ENCODE measurements at regions not wholly inside any gene's neighbourhood (a gene's known extent, or its start where the extent isn't known, plus 50 kb on each side); places are given as distances from the start of the nearest gene placed in this dataset.
"Not testable (repeated sequence)": the region's sequence is repeated elsewhere in the genome, so short reads cannot be mapped to it uniquely, and the experiment has no call there.

- Histone ChIP-seq H3K4me1 (ENCODE audit: insufficient read depth, low read length) (no peaks in the 10 kb centered on the region), H3K9ac (ENCODE audit: low read depth, low read length) (no peak overlapping the region), H3K9me3 (ENCODE audit: insufficient read depth, low read depth, low read length) (no peaks in the 10 kb centered on the region), H3K4me3 (ENCODE audit: low read length) (no peak overlapping the region), H3K36me3 (ENCODE audit: insufficient read depth, low read depth, low read length) (no peaks in the 10 kb centered on the region), H3K27ac (ENCODE audit: low read length) (no peak overlapping the region), H3K27me3 (ENCODE audit: insufficient read depth, low read length) (no peaks in the 10 kb centered on the region)
Observed at GRCh38 chr15:36177590-36178302, 401.7 kb upstream of the CDIN1 start.

- Histone ChIP-seq H3K4me1 (ENCODE audit: insufficient read depth, low read length) (no peaks in the 10 kb centered on the region), H3K27ac (ENCODE audit: low read length) (no peak overlapping the region), H3K4me3 (ENCODE audit: low read length) (no peak overlapping the region), H3K9me3 (ENCODE audit: insufficient read depth, low read depth, low read length) (no peaks in the 10 kb centered on the region), H3K36me3 (ENCODE audit: insufficient read depth, low read depth, low read length) (no peaks in the 10 kb centered on the region), H3K9ac (ENCODE audit: low read depth, low read length) (no peak overlapping the region), H3K27me3 (ENCODE audit: insufficient read depth, low read length) (no peaks in the 10 kb centered on the region)
Observed at GRCh38 chr15:36178303-36178633, 401.2 kb upstream of the CDIN1 start.

- Histone ChIP-seq H3K27ac (ENCODE audit: low read length) (no peak overlapping the region), H3K27me3 (ENCODE audit: insufficient read depth, low read length) (no peaks in the 10 kb centered on the region), H3K9me3 (ENCODE audit: insufficient read depth, low read depth, low read length) (no peaks in the 10 kb centered on the region), H3K4me3 (ENCODE audit: low read length) (no peak overlapping the region), H3K4me1 (ENCODE audit: insufficient read depth, low read length) (no peaks in the 10 kb centered on the region), H3K9ac (ENCODE audit: low read depth, low read length) (no peak overlapping the region), H3K36me3 (ENCODE audit: insufficient read depth, low read depth, low read length) (no peaks in the 10 kb centered on the region)
Observed at GRCh38 chr15:36183201-36183600, 396.2 kb upstream of the CDIN1 start.

GRCh38 chr15:36185438-36185837, 394.0 kb upstream of the CDIN1 start:
- Histone ChIP-seq H3K4me1 (ENCODE audit: insufficient read depth, low read length) (no peaks in the 10 kb centered on the region), H3K9ac (ENCODE audit: low read depth, low read length) (no peak overlapping the region), H3K9me3 (ENCODE audit: insufficient read depth, low read depth, low read length) (no peaks in the 10 kb centered on the region), H3K27me3 (ENCODE audit: insufficient read depth, low read length) (no peaks in the 10 kb centered on the region), H3K36me3 (ENCODE audit: insufficient read depth, low read depth, low read length) (no peaks in the 10 kb centered on the region), H3K4me3 (ENCODE audit: low read length) (no peak overlapping the region), H3K27ac (ENCODE audit: low read length) (no peak overlapping the region)

- Histone ChIP-seq H3K9ac (ENCODE audit: low read depth, low read length) (no peak overlapping the region), H3K4me3 (ENCODE audit: low read length) (no peak overlapping the region), H3K27ac (ENCODE audit: low read length) (no peak overlapping the region), H3K36me3 (ENCODE audit: insufficient read depth, low read depth, low read length) (no peaks in the 10 kb centered on the region), H3K4me1 (ENCODE audit: insufficient read depth, low read length) (no peaks in the 10 kb centered on the region), H3K27me3 (ENCODE audit: insufficient read depth, low read length) (no peaks in the 10 kb centered on the region), H3K9me3 (ENCODE audit: insufficient read depth, low read depth, low read length) (no peaks in the 10 kb centered on the region)
Observed at GRCh38 chr15:36185845-36186244, 393.6 kb upstream of the CDIN1 start.

GRCh38 chr15:36186376-36186775, 393.1 kb upstream of the CDIN1 start:
- Histone ChIP-seq H3K9me3 (ENCODE audit: insufficient read depth, low read depth, low read length) (no peaks in the 10 kb centered on the region), H3K4me3 (ENCODE audit: low read length) (no peak overlapping the region), H3K4me1 (ENCODE audit: insufficient read depth, low read length) (no peaks in the 10 kb centered on the region), H3K9ac (ENCODE audit: low read depth, low read length) (no peak overlapping the region), H3K36me3 (ENCODE audit: insufficient read depth, low read depth, low read length) (no peaks in the 10 kb centered on the region), H3K27me3 (ENCODE audit: insufficient read depth, low read length) (no peaks in the 10 kb centered on the region), H3K27ac (ENCODE audit: low read length) (no peak overlapping the region)

- Histone ChIP-seq H3K27ac (ENCODE audit: low read length) (no peak overlapping the region), H3K27me3 (ENCODE audit: insufficient read depth, low read length) (no peaks in the 10 kb centered on the region), H3K9me3 (ENCODE audit: insufficient read depth, low read depth, low read length) (no peaks in the 10 kb centered on the region), H3K4me3 (ENCODE audit: low read length) (no peak overlapping the region), H3K4me1 (ENCODE audit: insufficient read depth, low read length) (no peaks in the 10 kb centered on the region), H3K9ac (ENCODE audit: low read depth, low read length) (no peak overlapping the region), H3K36me3 (ENCODE audit: insufficient read depth, low read depth, low read length) (no peaks in the 10 kb centered on the region)
Observed at GRCh38 chr15:36191459-36191858, 388.0 kb upstream of the CDIN1 start.

GRCh38 chr15:36195361-36196007, 383.9 kb upstream of the CDIN1 start:
- not testable (repeated sequence) for H3K4me1 ChIP-seq (ENCODE audit: insufficient read depth, low read length); H3K9ac ChIP-seq (ENCODE audit: low read depth, low read length)

GRCh38 chr15:36208868-36209582, 370.4 kb upstream of the CDIN1 start:
- Histone ChIP-seq H3K9ac (ENCODE audit: low read depth, low read length) (no peak overlapping the region), H3K9me3 (ENCODE audit: insufficient read depth, low read depth, low read length) (no peaks in the 10 kb centered on the region), H3K27me3 (ENCODE audit: insufficient read depth, low read length) (no peaks in the 10 kb centered on the region), H3K4me3 (ENCODE audit: low read length) (no peak overlapping the region), H3K4me1 (ENCODE audit: insufficient read depth, low read length) (no peaks in the 10 kb centered on the region), H3K36me3 (ENCODE audit: insufficient read depth, low read depth, low read length) (no peaks in the 10 kb centered on the region), H3K27ac (ENCODE audit: low read length) (no peak overlapping the region)

More at GRCh38 chr15:36195361-36196007, 383.9 kb upstream of the CDIN1 start:
- H3K27ac ChIP-seq (ENCODE audit: low read length); H3K27me3 ChIP-seq (ENCODE audit: insufficient read depth, low read length); H3K9me3 ChIP-seq (ENCODE audit: insufficient read depth, low read depth, low read length); H3K4me3 ChIP-seq (ENCODE audit: low read length); H3K36me3 ChIP-seq (ENCODE audit: insufficient read depth, low read depth, low read length): not testable (repeated sequence)

- no peaks in the 10 kb centered on the region for H3K36me3 ChIP-seq (ENCODE audit: insufficient read depth, low read depth, low read length)
- H3K4me3 ChIP-seq (ENCODE audit: low read length), result no peak overlapping the region
- no peaks in the 10 kb centered on the region for H3K27me3 ChIP-seq (ENCODE audit: insufficient read depth, low read length)
- no peaks in the 10 kb centered on the region for H3K9me3 ChIP-seq (ENCODE audit: insufficient read depth, low read depth, low read length)
- H3K4me1 ChIP-seq (ENCODE audit: insufficient read depth, low read length), result no peaks in the 10 kb centered on the region
- no peak overlapping the region for H3K27ac ChIP-seq (ENCODE audit: low read length)
- H3K9ac ChIP-seq (ENCODE audit: low read depth, low read length), result no peak overlapping the region
Observed at GRCh38 chr15:36210426-36210825, 369.0 kb upstream of the CDIN1 start.

- Histone ChIP-seq H3K9me3 (ENCODE audit: insufficient read depth, low read depth, low read length) (peaks cover 10% of the 10 kb centered on the region), H3K27ac (ENCODE audit: low read length) (no peak overlapping the region), H3K9ac (ENCODE audit: low read depth, low read length) (no peak overlapping the region), H3K4me3 (ENCODE audit: low read length) (no peak overlapping the region), H3K27me3 (ENCODE audit: insufficient read depth, low read length) (no peaks in the 10 kb centered on the region), H3K36me3 (ENCODE audit: insufficient read depth, low read depth, low read length) (no peaks in the 10 kb centered on the region), H3K4me1 (ENCODE audit: insufficient read depth, low read length) (peaks cover 6% of the 10 kb centered on the region; the same call in 1 of the 2 replicates)
Observed at GRCh38 chr15:36218322-36218721, 361.1 kb upstream of the CDIN1 start.

- Histone ChIP-seq H3K36me3 (ENCODE audit: insufficient read depth, low read depth, low read length) (no peaks in the 10 kb centered on the region), H3K9ac (ENCODE audit: low read depth, low read length) (no peak overlapping the region), H3K4me1 (ENCODE audit: insufficient read depth, low read length) (peaks cover 6% of the 10 kb centered on the region; the same call in 1 of the 2 replicates), H3K27ac (ENCODE audit: low read length) (no peak overlapping the region), H3K9me3 (ENCODE audit: insufficient read depth, low read depth, low read length) (peaks cover 10% of the 10 kb centered on the region), H3K27me3 (ENCODE audit: insufficient read depth, low read length) (no peaks in the 10 kb centered on the region), H3K4me3 (ENCODE audit: low read length) (no peak overlapping the region)
Observed at GRCh38 chr15:36218991-36219390, 360.4 kb upstream of the CDIN1 start.

All from iPS-20b (cell line).